CD4-positive, CD25-positive, alpha-beta regulatory T cell (primary cell): ENCODE measurements at regions not wholly inside any gene's neighbourhood (a gene's known extent, or its start where the extent isn't known, plus 50 kb on each side); places are given as distances from the start of the nearest gene placed in this dataset.

Experiments used
- ATAC-seq, 2 donors: fragments of 150-1000 bp; cut with Tn5 transposase; one replicate each; pipeline ENCODE4 v1.10.0; 2021; ENCODE audit warnings: low read depth in 2 of 2, moderate number of reproducible peaks in 2 of 2, moderate library complexity in 1 of 2
- DNase-seq, 3 donors: peaks; one replicate each; pipeline versions ENCODE4 v3.0.0 to v3.0.0-alpha.2; 2012 to 2022; ENCODE audit warnings: mixed read lengths in 1 of 3
- H3K27ac ChIP-seq: one replicate; pipeline ENCODE4 v1.7.0; 2013; ENCODE audit warnings: mild to moderate bottlenecking, low read length; ENCODE audit not compliant: insufficient read depth, poor library complexity, severe bottlenecking
- H3K27me3 ChIP-seq: one replicate; pipeline ENCODE4 v1.7.0; 2013; ENCODE audit warnings: low read length; ENCODE audit not compliant: control insufficient read depth, insufficient read depth
- H3K36me3 ChIP-seq: one replicate; pipeline ENCODE4 v1.7.0; 2013; ENCODE audit warnings: mild to moderate bottlenecking, low read length, moderate library complexity; ENCODE audit not compliant: control insufficient read depth, insufficient read depth
- H3K4me1 ChIP-seq: 2 replicates; pipeline ENCODE4 v1.7.0; 2013; ENCODE audit warnings: mild to moderate bottlenecking, low read length; ENCODE audit not compliant: insufficient read depth, control insufficient read depth, poor library complexity, severe bottlenecking
- H3K4me3 ChIP-seq: one replicate; pipeline ENCODE4 v1.7.0; 2013; ENCODE audit warnings: low read depth, mild to moderate bottlenecking, low read length, moderate library complexity
- H3K9me3 ChIP-seq, 2 experiments: 1 replicate in 1 of 2; 2 replicates in 1 of 2; pipeline ENCODE4 v1.7.0; 2013; ENCODE audit warnings: low read length in 2 of 2, mild to moderate bottlenecking in 1 of 2, moderate library complexity in 1 of 2; ENCODE audit not compliant: control insufficient read depth in 2 of 2
- H3K27ac Mint-ChIP-seq, 3 donors: one replicate each; pipeline ENCODE4 v1.8.0; 2020 to 2022; ENCODE audit warnings: mild to moderate bottlenecking in 3 of 3, mixed read lengths in 3 of 3, moderate library complexity in 2 of 3
- H3K27me3 Mint-ChIP-seq: one replicate; pipeline ENCODE4 v1.8.0; 2022; ENCODE audit warnings: mild to moderate bottlenecking, mixed read lengths
- H3K36me3 Mint-ChIP-seq: one replicate; pipeline ENCODE4 v1.8.0; 2020; ENCODE audit warnings: mixed read lengths
- H3K4me1 Mint-ChIP-seq, 4 donors: one replicate each; pipeline ENCODE4 v1.8.0; 2020 to 2022; ENCODE audit warnings: mixed read lengths in 4 of 4, mild to moderate bottlenecking in 1 of 4
- H3K4me3 Mint-ChIP-seq, 4 donors: one replicate each; pipeline ENCODE4 v1.8.0; 2020 to 2022; ENCODE audit warnings: mild to moderate bottlenecking in 4 of 4, mixed read lengths in 4 of 4, moderate library complexity in 3 of 4
- H3K9me3 Mint-ChIP-seq, 7 donors: one replicate each; pipeline ENCODE4 v1.8.0; 2020 to 2022; ENCODE audit warnings: mixed read lengths in 7 of 7, mild to moderate bottlenecking in 3 of 7, moderate library complexity in 2 of 7

GRCh38 chr10:126813432-126813831, 91.8 kb upstream of the DOCK1 start:
- Mint-ChIP-seq H3K4me3 (no peak overlapping the region), H3K9me3 (peaks cover 0 to 10% (median 2%) of the 10 kb centered on the region in 7 donors), H3K36me3 (no peaks in the 10 kb centered on the region), H3K27me3 (peaks cover 5% of the 10 kb centered on the region), H3K4me1 (no peaks in the 10 kb centered on the region), H3K27ac (no peak overlapping the region)
- no peak overlapping the region for H3K4me3 ChIP-seq
- ATAC-seq (no peak), DNase-seq (no peak)
- H3K4me1 ChIP-seq = no peaks in the 10 kb centered on the region
- peaks cover 0 to 2% of the 10 kb centered on the region in 2 experiments for H3K9me3 ChIP-seq
- H3K27ac ChIP-seq = no peak overlapping the region
- H3K27me3 ChIP-seq = no peaks in the 10 kb centered on the region
- no peaks in the 10 kb centered on the region for H3K36me3 ChIP-seq

- H3K36me3 ChIP-seq = no peaks in the 10 kb centered on the region
- DNase-seq (no peak), ATAC-seq (no peak)
- no peaks in the 10 kb centered on the region for H3K27me3 ChIP-seq
- Mint-ChIP-seq H3K9me3 (peaks cover 0 to 6% (median 1%) of the 10 kb centered on the region in 7 donors), H3K4me3 (no peak overlapping the region), H3K27ac (no peak overlapping the region), H3K27me3 (no peaks in the 10 kb centered on the region), H3K36me3 (no peaks in the 10 kb centered on the region), H3K4me1 (no peaks in the 10 kb centered on the region)
- no peak overlapping the region for H3K4me3 ChIP-seq
- H3K27ac ChIP-seq = no peak overlapping the region
- no peaks in the 10 kb centered on the region for H3K4me1 ChIP-seq
- H3K9me3 ChIP-seq = no peaks in the 10 kb centered on the region
Measured at GRCh38 chr10:126833542-126833941, 71.7 kb upstream of the DOCK1 start.

- Mint-ChIP-seq H3K9me3 (peaks cover 0 to 5% (median 0%) of the 10 kb centered on the region in 7 donors), H3K27me3 (no peaks in the 10 kb centered on the region), H3K27ac (no peak overlapping the region), H3K36me3 (no peaks in the 10 kb centered on the region), H3K4me3 (no peak overlapping the region), H3K4me1 (no peaks in the 10 kb centered on the region)
- no peaks in the 10 kb centered on the region for H3K27me3 ChIP-seq
- ATAC-seq = no peak
- H3K4me1 ChIP-seq = no peaks in the 10 kb centered on the region
- no peaks in the 10 kb centered on the region for H3K36me3 ChIP-seq
- H3K27ac ChIP-seq = no peak overlapping the region
- H3K9me3 ChIP-seq = no peaks in the 10 kb centered on the region
- no peak for DNase-seq
- no peak overlapping the region for H3K4me3 ChIP-seq
Measured at GRCh38 chr10:126836009-126836408, 69.2 kb upstream of the DOCK1 start.

GRCh38 chr10:126838316-126838715, 66.9 kb upstream of the DOCK1 start:
- ATAC-seq (no peak), DNase-seq (no peak)
- Histone ChIP-seq H3K27ac (no peak overlapping the region), H3K36me3 (no peaks in the 10 kb centered on the region), H3K27me3 (no peaks in the 10 kb centered on the region), H3K4me1 (no peaks in the 10 kb centered on the region), H3K4me3 (no peak overlapping the region), H3K9me3 (no peaks in the 10 kb centered on the region)
- H3K9me3 Mint-ChIP-seq = peaks cover 0 to 4% (median 0%) of the 10 kb centered on the region in 7 donors
- no peak overlapping the region for H3K4me3 Mint-ChIP-seq
- no peaks in the 10 kb centered on the region for H3K27me3 Mint-ChIP-seq
- H3K27ac Mint-ChIP-seq = no peak overlapping the region
- H3K36me3 Mint-ChIP-seq = no peaks in the 10 kb centered on the region
- no peaks in the 10 kb centered on the region for H3K4me1 Mint-ChIP-seq

- Histone ChIP-seq H3K9me3 (no peaks in the 10 kb centered on the region), H3K4me1 (no peaks in the 10 kb centered on the region), H3K4me3 (no peak overlapping the region), H3K36me3 (no peaks in the 10 kb centered on the region), H3K27me3 (no peaks in the 10 kb centered on the region), H3K27ac (no peak overlapping the region)
- H3K27ac Mint-ChIP-seq = no peak overlapping the region
- no peaks in the 10 kb centered on the region for H3K27me3 Mint-ChIP-seq
- no peaks in the 10 kb centered on the region for H3K4me1 Mint-ChIP-seq
- H3K36me3 Mint-ChIP-seq = no peaks in the 10 kb centered on the region
- peaks cover 0 to 4% (median 0%) of the 10 kb centered on the region in 7 donors for H3K9me3 Mint-ChIP-seq
- ATAC-seq (no peak), DNase-seq (no peak)
- H3K4me3 Mint-ChIP-seq = no peak overlapping the region
Measured at GRCh38 chr10:126839094-126839761, 66.0 kb upstream of the DOCK1 start.

GRCh38 chr10:126840576-126841135, 64.6 kb upstream of the DOCK1 start:
- ATAC-seq = no peak
- no peaks in the 10 kb centered on the region for H3K27me3 ChIP-seq
- Mint-ChIP-seq H3K27ac (no peak overlapping the region), H3K4me3 (no peak overlapping the region), H3K36me3 (no peaks in the 10 kb centered on the region), H3K27me3 (no peaks in the 10 kb centered on the region), H3K4me1 (no peaks in the 10 kb centered on the region), H3K9me3 (peaks cover 0 to 4% (median 0%) of the 10 kb centered on the region in 7 donors)
- no peaks in the 10 kb centered on the region for H3K36me3 ChIP-seq
- no peaks in the 10 kb centered on the region for H3K4me1 ChIP-seq
- no peak overlapping the region for H3K4me3 ChIP-seq
- no peak for DNase-seq
- no peaks in the 10 kb centered on the region for H3K9me3 ChIP-seq
- no peak overlapping the region for H3K27ac ChIP-seq

- H3K36me3 Mint-ChIP-seq = no peaks in the 10 kb centered on the region
- no peaks in the 10 kb centered on the region for H3K36me3 ChIP-seq
- DNase-seq = no peak
- peaks cover 0 to 4% (median 0%) of the 10 kb centered on the region in 7 donors for H3K9me3 Mint-ChIP-seq
- no peaks in the 10 kb centered on the region for H3K27me3 ChIP-seq
- H3K4me3 ChIP-seq = no peak overlapping the region
- H3K27ac Mint-ChIP-seq = no peak overlapping the region
- no peaks in the 10 kb centered on the region for H3K9me3 ChIP-seq
- no peak overlapping the region for H3K4me3 Mint-ChIP-seq
- ATAC-seq = no peak
- no peaks in the 10 kb centered on the region for H3K4me1 Mint-ChIP-seq
- no peaks in the 10 kb centered on the region for H3K4me1 ChIP-seq
- no peaks in the 10 kb centered on the region for H3K27me3 Mint-ChIP-seq
- no peak overlapping the region for H3K27ac ChIP-seq
Measured at GRCh38 chr10:126841341-126841895, 63.8 kb upstream of the DOCK1 start.

- no peak overlapping the region for H3K27ac ChIP-seq
- Mint-ChIP-seq H3K27ac (no peak overlapping the region), H3K27me3 (no peaks in the 10 kb centered on the region), H3K4me3 (no peak overlapping the region), H3K9me3 (peaks cover 0 to 1% (median 0%) of the 10 kb centered on the region in 7 donors), H3K4me1 (no peaks in the 10 kb centered on the region), H3K36me3 (no peaks in the 10 kb centered on the region)
- no peaks in the 10 kb centered on the region for H3K36me3 ChIP-seq
- ATAC-seq (no peak), DNase-seq (no peak)
- no peak overlapping the region for H3K4me3 ChIP-seq
- H3K9me3 ChIP-seq = no peaks in the 10 kb centered on the region
- no peaks in the 10 kb centered on the region for H3K4me1 ChIP-seq
- H3K27me3 ChIP-seq = no peaks in the 10 kb centered on the region
Measured at GRCh38 chr10:126842356-126842755, 62.9 kb upstream of the DOCK1 start.
